Left lung (tissue), 4 donors: ENCODE measurements at regions not wholly inside any gene's neighbourhood (a gene's known extent, or its start where the extent isn't known, plus 50 kb on each side); places are given as distances from the start of the nearest gene placed in this dataset.
A peak's percentile ranks its signal among the peaks of the same experiment; 100 is the strongest.

Experiments used
- ATAC-seq: fragments of 200-7000 bp; cut with Tn5 transposase; one replicate; pipeline ENCODE4 v1.9.1; 2020; ENCODE audit warnings: moderate library complexity
- DNase-seq, 4 donors: peaks; one replicate each; pipeline ENCODE4 v3.0.0-alpha.2; 2013 to 2020
- H3K27ac ChIP-seq, 2 donors: fragments of 200-600 bp; sonication (generic) in 1 of 2; one replicate each; pipeline versions ENCODE4 v1.5.0 to v1.8.0; 2020 to 2021
- H3K27me3 ChIP-seq, 2 donors: fragments of 200-600 bp; sonication (generic) in 1 of 2; one replicate each; pipeline versions ENCODE4 v1.5.0 to v1.8.0; 2020 to 2021
- H3K36me3 ChIP-seq, 2 donors: fragments of 200-600 bp; sonication (generic) in 1 of 2; one replicate each; pipeline versions ENCODE4 v1.5.0 to v1.8.0; 2020 to 2021
- H3K4me1 ChIP-seq, 2 donors: fragments of 200-600 bp; one replicate each; pipeline ENCODE4 v1.8.0; 2021
- H3K4me3 ChIP-seq, 2 donors: fragments of 200-600 bp; sonication (generic) in 1 of 2; one replicate each; pipeline versions ENCODE4 v1.5.0 to v1.8.0; 2020 to 2021; ENCODE audit warnings: mild to moderate bottlenecking in 1 of 2
- H3K9me3 ChIP-seq, 2 donors: fragments of 200-600 bp; sonication (generic) in 1 of 2; one replicate each; pipeline versions ENCODE4 v1.5.0 to v1.8.0; 2020 to 2021
- intact Hi-C, 2 donors: fragments of 100-400 bp; cut with DNase I; formaldehyde crosslinking; loops; one replicate each; pipeline versions ENCODE4 v1.11.2 to v1.14.2; 2022
- TF ChIP-seq, protein P1 (sequence below), 2 donors: fragments of 200-600 bp; sonication (generic) in 1 of 2; IDR thresholded peaks; one replicate each; pipeline versions ENCODE4 v1.5.0 to v1.8.0; 2021; ENCODE audit warnings: antibody characterized with exemption in 2 of 2
- donor health status: DM: no; HTN: yes; CAD: no.
- donor health status: DM: no; HTN: no; CAD: no.

- no peaks in the 10 kb centered on the region for H3K9me3 ChIP-seq
- DNase-seq (no peak), ATAC-seq (no peak)
Observed at GRCh38 chr13:37482331-37482730, 116.2 kb downstream of the POSTN start.

DNA sequence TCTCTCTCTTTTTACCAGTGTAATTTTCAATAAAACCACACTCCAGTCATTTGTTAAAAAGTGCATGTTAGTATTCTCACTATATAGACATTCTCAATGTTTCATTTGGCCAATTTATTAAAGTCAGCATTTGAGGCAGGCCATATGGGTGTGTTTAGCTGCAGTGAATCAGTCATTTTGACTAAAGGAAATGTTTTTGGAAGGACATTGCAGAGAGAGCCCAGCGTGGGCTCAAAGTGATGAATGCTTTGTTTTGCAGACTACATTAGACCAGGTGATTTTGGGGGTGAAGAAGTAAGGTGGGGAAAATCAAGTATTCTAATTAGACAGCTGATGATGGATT lies 116.7 kb downstream of the POSTN start:
- Histone ChIP-seq H3K27me3 (no peaks in the 10 kb centered on the region), H3K9me3 (no peaks in the 10 kb centered on the region), H3K36me3 (no peaks in the 10 kb centered on the region), H3K27ac (no peak overlapping the region), H3K4me1 (no peaks in the 10 kb centered on the region), H3K4me3 (no peak overlapping the region)
- intact Hi-C loops: no loop called here
- ATAC-seq (no peak), DNase-seq (no peak)
- TF ChIP-seq, protein P1, sequence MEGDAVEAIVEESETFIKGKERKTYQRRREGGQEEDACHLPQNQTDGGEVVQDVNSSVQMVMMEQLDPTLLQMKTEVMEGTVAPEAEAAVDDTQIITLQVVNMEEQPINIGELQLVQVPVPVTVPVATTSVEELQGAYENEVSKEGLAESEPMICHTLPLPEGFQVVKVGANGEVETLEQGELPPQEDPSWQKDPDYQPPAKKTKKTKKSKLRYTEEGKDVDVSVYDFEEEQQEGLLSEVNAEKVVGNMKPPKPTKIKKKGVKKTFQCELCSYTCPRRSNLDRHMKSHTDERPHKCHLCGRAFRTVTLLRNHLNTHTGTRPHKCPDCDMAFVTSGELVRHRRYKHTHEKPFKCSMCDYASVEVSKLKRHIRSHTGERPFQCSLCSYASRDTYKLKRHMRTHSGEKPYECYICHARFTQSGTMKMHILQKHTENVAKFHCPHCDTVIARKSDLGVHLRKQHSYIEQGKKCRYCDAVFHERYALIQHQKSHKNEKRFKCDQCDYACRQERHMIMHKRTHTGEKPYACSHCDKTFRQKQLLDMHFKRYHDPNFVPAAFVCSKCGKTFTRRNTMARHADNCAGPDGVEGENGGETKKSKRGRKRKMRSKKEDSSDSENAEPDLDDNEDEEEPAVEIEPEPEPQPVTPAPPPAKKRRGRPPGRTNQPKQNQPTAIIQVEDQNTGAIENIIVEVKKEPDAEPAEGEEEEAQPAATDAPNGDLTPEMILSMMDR (IDR thresholded peaks at IDR 0.05): no peak

More at GRCh38 chr13:37482331-37482730, 116.2 kb downstream of the POSTN start:
- Histone ChIP-seq H3K4me3 (no peak overlapping the region), H3K27ac (no peak overlapping the region), H3K4me1 (no peaks in the 10 kb centered on the region), H3K36me3 (no peaks in the 10 kb centered on the region), H3K27me3 (no peaks in the 10 kb centered on the region)
- TF ChIP-seq, protein P1 (IDR thresholded peaks at IDR 0.05): no peak
- intact Hi-C loops: no loop called here

- intact Hi-C loops: no loop called here
- H3K27me3 ChIP-seq: no peaks in the 10 kb centered on the region
- H3K27ac ChIP-seq: no peak overlapping the region
- no peaks in the 10 kb centered on the region for H3K4me1 ChIP-seq
- TF ChIP-seq, protein P1 (IDR thresholded peaks at IDR 0.05): no peak
- H3K4me3 ChIP-seq: no peak overlapping the region
- peak in 1 of 4 donors; percentile 43 for DNase-seq
- H3K36me3 ChIP-seq: no peaks in the 10 kb centered on the region
- ATAC-seq: peak; percentile 36
- H3K9me3 ChIP-seq: no peaks in the 10 kb centered on the region
Observed at GRCh38 chr13:37481011-37481884, 117.3 kb downstream of the POSTN start.

DNA sequence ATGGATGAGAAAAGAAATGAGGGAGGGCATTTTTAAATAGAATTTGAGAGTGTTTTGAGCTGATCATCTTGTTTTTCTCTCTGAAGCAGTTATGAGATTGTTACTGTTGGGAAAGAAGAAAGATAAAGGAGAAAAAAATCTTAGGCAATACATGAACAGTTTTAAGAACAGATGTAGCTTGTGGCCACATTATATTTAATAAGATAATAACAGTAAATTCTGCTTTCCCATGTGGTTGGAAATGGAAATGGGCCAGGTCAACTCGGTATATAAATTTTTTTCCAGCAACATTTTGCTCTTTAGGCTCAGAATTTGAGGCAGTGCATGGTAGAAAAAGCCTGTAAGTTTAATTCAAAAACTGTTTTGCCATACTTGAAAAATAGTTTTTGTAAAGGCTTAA lies 118.7 kb downstream of the POSTN start:
- ATAC-seq: no peak
- H3K27me3 ChIP-seq: no peaks in the 10 kb centered on the region
- TF ChIP-seq, protein P1 (IDR thresholded peaks at IDR 0.05): no peak
- H3K4me1 ChIP-seq: no peaks in the 10 kb centered on the region
- H3K4me3 ChIP-seq: no peak overlapping the region
- H3K27ac ChIP-seq: no peak overlapping the region
- DNase-seq: peak in 1 of 4 donors; percentile 42
- no peaks in the 10 kb centered on the region for H3K9me3 ChIP-seq
- H3K36me3 ChIP-seq: no peaks in the 10 kb centered on the region
- intact Hi-C loops: no loop called here

GRCh38 chr13:37476874-37477273 lies 121.7 kb downstream of the POSTN start:
- DNase-seq: no peak
- no peak for ATAC-seq
- Histone ChIP-seq H3K36me3 (no peaks in the 10 kb centered on the region), H3K4me3 (no peak overlapping the region), H3K4me1 (no peaks in the 10 kb centered on the region), H3K9me3 (peaks cover 0 to 2% of the 10 kb centered on the region in 2 donors), H3K27ac (no peak overlapping the region), H3K27me3 (no peaks in the 10 kb centered on the region)
- TF ChIP-seq, protein P1 (IDR thresholded peaks at IDR 0.05): no peak
- intact Hi-C loops: no loop called here
